ENCODE measurements at regions not wholly inside any gene's neighbourhood (a gene's known extent, or its start where the extent isn't known, plus 50 kb on each side); places are given as distances from the start of the nearest gene placed in this dataset.

- H4K91ac ChIP-seq (ENCODE audit: insufficient read depth, low read depth, low read length): no peak overlapping the region
- H3K4ac ChIP-seq (ENCODE audit: low read depth, low read length): no peak overlapping the region
- H3K9me1 ChIP-seq (ENCODE audit: insufficient read depth, low read length): no peaks in the 10 kb centered on the region
- dilution Hi-C loops (cut with HindIII; ENCODE audit: low sequenced_read_pairs, unreplicated experiment) (no loop called here), intact Hi-C loops (cut with micrococcal nuclease) (no loop called here), in situ Hi-C loops (cut with MboI; ENCODE audit: low sequenced_read_pairs) (no loop called here)
- H2AK5ac ChIP-seq (ENCODE audit: low read depth, low read length): no peak overlapping the region
- H3K4me2 ChIP-seq (ENCODE audit: low read depth, low read length): no peak overlapping the region
- H3K9me3 ChIP-seq (ENCODE audit: control insufficient read depth, insufficient read depth, low read length): no peaks in the 10 kb centered on the region
- no peak overlapping the region for H2BK20ac ChIP-seq (ENCODE audit: low read depth, low read length)
- H3K23ac ChIP-seq (ENCODE audit: low read depth, low read length): no peak overlapping the region
- H3K18ac ChIP-seq (ENCODE audit: low read depth, low read length): no peak overlapping the region
- no peaks in the 10 kb centered on the region for H3K4me1 ChIP-seq (ENCODE audit: control insufficient read depth, insufficient read depth, low read length)
- peaks cover 10% of the 10 kb centered on the region for H3K27me3 ChIP-seq (ENCODE audit: control insufficient read depth, insufficient read depth, low read length)
- WGBS, 2 experiments (ENCODE audit: extremely low coverage in 2 of 2, insufficient read length in 1 of 2): 71% methylated on average over 6 of the region's 12 CpGs; no CpG with 5 or more reads in 1 of the 2 experiments
- no peak overlapping the region for H2BK120ac ChIP-seq (ENCODE audit: low read depth, low read length)
- H3K79me1 ChIP-seq (ENCODE audit: low read depth in 1 of 2, low read length in 2 of 2): no peaks in the 10 kb centered on the region
- H2BK5ac ChIP-seq (ENCODE audit: low read depth, low read length, poor library complexity, severe bottlenecking): no peak overlapping the region
- no peak overlapping the region for H3K4me3 ChIP-seq (ENCODE audit: insufficient read depth, low read depth, low read length)
- no peak overlapping the region for H4K5ac ChIP-seq (ENCODE audit: low read depth, low read length)
- no peak overlapping the region for H3K14ac ChIP-seq (replicated peaks; ENCODE audit: low read depth, low read length)
- H4K8ac ChIP-seq (ENCODE audit: low read depth in 2 of 2, low read length in 2 of 2): no peak overlapping the region
- no peak overlapping the region for H2AK9ac ChIP-seq (replicated peaks; ENCODE audit: low read depth, low read length, poor library complexity)
- H3K27ac ChIP-seq (ENCODE audit: insufficient read depth, low read length): no peak overlapping the region
- BruUV-seq (replicated peaks): no TSS peak
- POLR2A ChIA-PET (ENCODE audit: unreplicated experiment): no interaction called here
- H3K36me3 ChIP-seq (ENCODE audit: control insufficient read depth, insufficient read depth, low read length): no peaks in the 10 kb centered on the region
- H3K9ac ChIP-seq (ENCODE audit: low read depth, low read length): no peak overlapping the region
- no peak for DNase-seq
- no peaks in the 10 kb centered on the region for H4K20me1 ChIP-seq (ENCODE audit: insufficient read depth, low read length)
- CTCF ChIA-PET: interaction anchor here (0.6 kb wide), 1 partner anchor 334 kb away, joined by 3 read pairs; no protein-coding TSS in a partner anchor
- ATAC-seq (ENCODE audit: low read depth): no peak
- TF ChIP-seq RAD21 (IDR thresholded peaks at IDR 0.05; ENCODE audit: low read length): no peak
- TF ChIP-seq POLR2A (IDR thresholded peaks at IDR 0.05; ENCODE audit: low read depth, low read length): no peak
- TF ChIP-seq USF2 (IDR thresholded peaks at IDR 0.05; ENCODE audit: low read depth, low read length): no peak
- TF ChIP-seq BHLHE40 (IDR thresholded peaks at IDR 0.05; ENCODE audit: low read depth, low read length): no peak
- TF ChIP-seq CTCF (conservative IDR thresholded peaks at IDR 0.05; ENCODE audit: low read depth, low read length): no peak
- TF ChIP-seq NFE2L2 (IDR thresholded peaks at IDR 0.05; ENCODE audit: low read depth, low read length): no peak
- TF ChIP-seq RCOR1 (IDR thresholded peaks at IDR 0.05; ENCODE audit: insufficient replicate concordance, low read length): no peak
- no peak for TF ChIP-seq CHD1 (IDR thresholded peaks at IDR 0.05; ENCODE audit: low read depth, low read length)
- no peak for TF ChIP-seq CEBPB (IDR thresholded peaks at IDR 0.05; ENCODE audit: low read depth, low read length)
- no peak for TF ChIP-seq ELK1 (IDR thresholded peaks at IDR 0.05; ENCODE audit: borderline replicate concordance, low read depth, low read length)
- no peak for TF ChIP-seq FOS (IDR thresholded peaks at IDR 0.05; ENCODE audit: low read depth, low read length)
- no peak for TF ChIP-seq RFX5 (IDR thresholded peaks at IDR 0.05; ENCODE audit: low read depth, low read length)
- TF ChIP-seq MXI1 (IDR thresholded peaks at IDR 0.05; ENCODE audit: borderline replicate concordance, low read depth, low read length): no peak
- no peak for TF ChIP-seq MAFK (IDR thresholded peaks at IDR 0.05; ENCODE audit: low read depth, low read length)
- no peak for TF ChIP-seq MAZ (IDR thresholded peaks at IDR 0.05; ENCODE audit: borderline replicate concordance, low read depth, low read length)
- TF ChIP-seq SMC3 (IDR thresholded peaks at IDR 0.05; ENCODE audit: low read depth, low read length): no peak
- no peak overlapping the region for H2BK15ac ChIP-seq (ENCODE audit: low read depth, low read length)
- no peak overlapping the region for H3K56ac ChIP-seq (ENCODE audit: extremely low read depth, insufficient read depth, low read length)
- no peak overlapping the region for H2AFZ ChIP-seq (replicated peaks; ENCODE audit: low read length, poor library complexity)
Observed at GRCh38 chr14:101134161-101134631, 230.7 kb upstream of the RTL1 start.
